ENCODE measurements at regions not wholly inside any gene's neighbourhood (a gene's known extent, or its start where the extent isn't known, plus 50 kb on each side); places are given as distances from the start of the nearest gene placed in this dataset.

- DNase-seq (ENCODE audit: low read depth in 1 of 2, low spot score in 2 of 2): no peak
- H3K18ac ChIP-seq (ENCODE audit: extremely low read depth, low read length): no peak overlapping the region
- ChIA-PET CTCF (ENCODE audit: partially characterized antibody) (no interaction called here), POLR2A (ENCODE audit: partially characterized antibody) (no interaction called here)
- FAIRE-seq: no peak
- no peak overlapping the region for H3K56ac ChIP-seq (replicated peaks; ENCODE audit: insufficient read length, low read depth, low read length)
- no peak overlapping the region for H3K4me3 ChIP-seq (ENCODE audit: extremely low read depth in 1 of 4, insufficient read depth in 2 of 4, low read depth in 3 of 4, low read length in 4 of 4)
- H4K5ac ChIP-seq (ENCODE audit: insufficient read length, low read depth, low read length): no peak overlapping the region
- H3K27ac ChIP-seq (ENCODE audit: low read depth, low read length): no peak overlapping the region
- H4K8ac ChIP-seq (ENCODE audit: extremely low read depth, insufficient read depth, low read length): no peak overlapping the region
- no peaks in the 10 kb centered on the region for H3K9me3 ChIP-seq (ENCODE audit: insufficient read depth in 2 of 2, low read depth in 1 of 2, low read length in 1 of 2)
- H3K9ac ChIP-seq (replicated peaks in 1 of 4; ENCODE audit: extremely low read depth in 1 of 4, low read depth in 3 of 4, low read length in 3 of 4): no peak overlapping the region
- H3K23me2 ChIP-seq (ENCODE audit: low read depth, low read length): no peaks in the 10 kb centered on the region; the same call in 1 of the 2 replicates
- 85% methylated on average over 1 of the region's 1 CpG; no CpG with 5 or more reads in 1 of the 2 experiments for WGBS, 2 experiments (ENCODE audit: extremely low coverage in 1 of 2, insufficient coverage in 1 of 2, insufficient read length in 1 of 2, insufficient replicate concordance in 2 of 2, low coverage in 1 of 2, low lambda C conversion rate in 2 of 2, missing lambda C conversion rate in 1 of 2)
- no peaks in the 10 kb centered on the region for H3K79me1 ChIP-seq (ENCODE audit: low read depth, low read length)
- no peak overlapping the region for H2BK12ac ChIP-seq (ENCODE audit: low read depth, low read length)
- H2AK5ac ChIP-seq (ENCODE audit: low read depth, low read length): no peak overlapping the region
- H3K79me2 ChIP-seq (ENCODE audit: control insufficient read depth in 1 of 2, insufficient read depth in 2 of 2, low read length in 2 of 2): no peaks in the 10 kb centered on the region
- no peak overlapping the region for H4K91ac ChIP-seq (replicated peaks; ENCODE audit: insufficient read length, low read length)
- no peaks in the 10 kb centered on the region for H3K36me3 ChIP-seq (ENCODE audit: control insufficient read depth in 2 of 4, insufficient read depth in 4 of 4, low read length in 3 of 4)
- H3K23ac ChIP-seq (ENCODE audit: insufficient read length): no peak overlapping the region
- H3K14ac ChIP-seq (ENCODE audit: insufficient read length): no peak overlapping the region
- H3K27me3 ChIP-seq (replicated peaks in 1 of 4; ENCODE audit: control insufficient read depth in 3 of 4, extremely low read depth in 1 of 4, insufficient read depth in 3 of 4, low read length in 3 of 4): no peaks in the 10 kb centered on the region
- H3K4ac ChIP-seq (replicated peaks; ENCODE audit: insufficient read length, low read depth, low read length): no peak overlapping the region
- no peak overlapping the region for H2BK15ac ChIP-seq (ENCODE audit: low read length)
- no peak overlapping the region for H3K4me2 ChIP-seq (ENCODE audit: insufficient read depth in 1 of 2, low read depth in 2 of 2, low read length in 2 of 2)
- no peak overlapping the region for H2BK120ac ChIP-seq (replicated peaks; ENCODE audit: low read depth, low read length)
- H2BK20ac ChIP-seq (ENCODE audit: low read length): no peak overlapping the region
- H3K4me1 ChIP-seq (replicated peaks in 1 of 4; ENCODE audit: control insufficient read depth in 3 of 4, insufficient read depth in 4 of 4, low read length in 3 of 4): no peaks in the 10 kb centered on the region
- no peak overlapping the region for H2BK5ac ChIP-seq (ENCODE audit: low read depth, low read length)
- H2AFZ ChIP-seq (ENCODE audit: low read length): no peak overlapping the region
- no peaks in the 10 kb centered on the region for H4K20me1 ChIP-seq (replicated peaks in 1 of 2; ENCODE audit: control insufficient read depth in 1 of 2, insufficient read depth in 2 of 2, low read length in 2 of 2)
- TF ChIP-seq GABPA (IDR thresholded peaks at IDR 0.05; ENCODE audit: borderline replicate concordance, insufficient read depth, low read length) (no peak), EGR1 (IDR thresholded peaks at IDR 0.05; ENCODE audit: borderline replicate concordance, low read depth, low read length) (no peak), CTBP2 (IDR thresholded peaks at IDR 0.05; ENCODE audit: borderline replicate concordance, insufficient read depth, insufficient read length, low read length) (no peak), RNF2 (IDR thresholded peaks at IDR 0.05; ENCODE audit: borderline replicate concordance, low read depth, low read length, missing control alignments, poor library complexity, severe bottlenecking) (no peak), EZH2 (IDR thresholded peaks at IDR 0.05; ENCODE audit: low read depth, low read length, severe bottlenecking) (no peak), JUN (IDR thresholded peaks at IDR 0.05; ENCODE audit: low read depth, low read length) (no peak), YY1 (IDR thresholded peaks at IDR 0.05; ENCODE audit: low read depth, low read length) (no peak), KDM4A (IDR thresholded peaks at IDR 0.05; ENCODE audit: low read depth, low read length, severe bottlenecking) (no peak), SAP30 (IDR thresholded peaks at IDR 0.05; ENCODE audit: insufficient read depth, insufficient replicate concordance, low read length) (no peak), CBX8 (IDR thresholded peaks at IDR 0.05; ENCODE audit: borderline replicate concordance, low read depth, low read length) (no peak), FOSL1 (IDR thresholded peaks at IDR 0.05; ENCODE audit: insufficient read depth, low read depth, low read length) (no peak), BACH1 (IDR thresholded peaks at IDR 0.05; ENCODE audit: low read length) (no peak), EP300 (IDR thresholded peaks at IDR 0.05; ENCODE audit: borderline replicate concordance in 1 of 2, low read depth in 2 of 2, low read length in 2 of 2) (no peak), SIX5 (IDR thresholded peaks at IDR 0.05; ENCODE audit: low read depth, low read length) (no peak), TBP (IDR thresholded peaks at IDR 0.05; ENCODE audit: low read depth, low read length) (no peak)
Measured at GRCh38 chr1:170357750-170358149, 174.2 kb upstream of the GORAB start.

Measured in H1 (cell line).